HG02870 (cell line): ENCODE measurements at regions not wholly inside any gene's neighbourhood (a gene's known extent, or its start where the extent isn't known, plus 50 kb on each side); places are given as distances from the start of the nearest gene placed in this dataset.
"Not testable (repeated sequence)": the region's sequence is repeated elsewhere in the genome, so short reads cannot be mapped to it uniquely, and the experiment has no call there.

Source experiments
- ATAC-seq: cut with Tn5 transposase; IDR thresholded peaks from one replicate; pipeline ENCODE4 v1.9.1; 2021; ENCODE audit warnings: mild to moderate bottlenecking, moderate library complexity; ENCODE audit not compliant: unreplicated experiment

- ATAC-seq = not testable (repeated sequence)
Observed at GRCh38 chr7:153974603-153975002, 77.6 kb upstream of the DPP6 start.

GRCh38 chr7:153976745-153977144 is 75.5 kb upstream of the DPP6 start:
- ATAC-seq = not testable (repeated sequence)

GRCh38 chr7:153983186-153983585 is 69.0 kb upstream of the DPP6 start:
- ATAC-seq = not testable (repeated sequence)

- not testable (repeated sequence) for ATAC-seq
Observed at GRCh38 chr7:153989066-153989627, 63.1 kb upstream of the DPP6 start.

GRCh38 chr7:153989742-153990425 is 62.3 kb upstream of the DPP6 start:
- not testable (repeated sequence) for ATAC-seq

- not testable (repeated sequence) for ATAC-seq
Observed at GRCh38 chr7:153991471-153991870, 60.7 kb upstream of the DPP6 start.

- not testable (repeated sequence) for ATAC-seq
Observed at GRCh38 chr7:153993402-153993801, 58.8 kb upstream of the DPP6 start.

- ATAC-seq = not testable (repeated sequence)
Observed at GRCh38 chr7:153998896-153999295, 53.3 kb upstream of the DPP6 start.
